Tibial nerve (tissue), 4 donors: ENCODE measurements at regions not wholly inside any gene's neighbourhood (a gene's known extent, or its start where the extent isn't known, plus 50 kb on each side); places are given as distances from the start of the nearest gene placed in this dataset.

Experiments used
- DNase-seq, 2 donors: peaks; one replicate each; pipeline ENCODE4 v3.0.0-alpha.2; 2019; ENCODE audit warnings: low spot score in 2 of 2
- H3K27ac ChIP-seq, 4 donors: fragments of 200-600 bp; sonication (generic) in 3 of 4; one replicate each; pipeline ENCODE4 v1.5.1; 2017 to 2019; ENCODE audit warnings: mild to moderate bottlenecking in 1 of 4
- H3K27me3 ChIP-seq, 2 donors: fragments of 200-600 bp; sonication (generic) in 1 of 2; one replicate each; pipeline versions ENCODE4 v1.5.1 to v1.6.0; 2017 to 2019
- H3K36me3 ChIP-seq, 3 donors: fragments of 200-600 bp; sonication (generic); one replicate each; pipeline ENCODE4 v1.5.1; 2018 to 2019
- H3K4me1 ChIP-seq, 4 donors: fragments of 200-600 bp; sonication (generic) in 3 of 4; one replicate each; pipeline ENCODE4 v1.5.1; 2017 to 2019
- H3K4me3 ChIP-seq, 4 donors: fragments of 200-600 bp; sonication (generic) in 3 of 4; one replicate each; pipeline ENCODE4 v1.5.1; 2017 to 2019; ENCODE audit warnings: mild to moderate bottlenecking in 1 of 4, moderate library complexity in 1 of 4
- H3K9me3 ChIP-seq, 4 donors: fragments of 200-600 bp; sonication (generic) in 3 of 4; one replicate each; pipeline ENCODE4 v1.5.1; 2017 to 2019
- CTCF ChIP-seq, 5 experiments: fragments of 200-600 bp in 3 of 5; fragments of 450-650 bp in 2 of 5; sonication (generic) in 3 of 5; IDR thresholded peaks; one replicate each; pipeline ENCODE4 v1.5.1; 2016 to 2019; ENCODE audit warnings: antibody characterized with exemption in 5 of 5, mild to moderate bottlenecking in 3 of 5, moderate library complexity in 2 of 5
- EP300 ChIP-seq, 2 donors: sonication (generic); formaldehyde crosslinking; IDR thresholded peaks; one replicate each; pipeline ENCODE4 v1.6.1; 2017; ENCODE audit warnings: antibody characterized with exemption in 2 of 2, mild to moderate bottlenecking in 1 of 2
- POLR2A ChIP-seq, 2 donors: fragments of 450-650 bp; IDR thresholded peaks; one replicate each; pipeline ENCODE4 v1.6.1; 2017; ENCODE audit warnings: antibody characterized with exemption in 2 of 2, mild to moderate bottlenecking in 2 of 2, moderate library complexity in 2 of 2
- WGBS, 2 donors: methylation state at CpG; one replicate each; pipeline ENCODE4 v1.1.5; 2018; 5-methylcytosine and 5-hydroxymethylcytosine counted together

- no peaks in the 10 kb centered on the region for H3K27me3 ChIP-seq
- H3K4me3 ChIP-seq = no peak overlapping the region
- no peak overlapping the region for H3K27ac ChIP-seq
- TF ChIP-seq EP300 (IDR thresholded peaks at IDR 0.05) = no peak
- no peak for TF ChIP-seq POLR2A (IDR thresholded peaks at IDR 0.05)
- no peak for TF ChIP-seq CTCF (IDR thresholded peaks at IDR 0.05)
- peaks cover 0 to 9% (median 0%) of the 10 kb centered on the region in 4 donors for H3K9me3 ChIP-seq
- no peaks in the 10 kb centered on the region for H3K4me1 ChIP-seq
- DNase-seq = no peak
- H3K36me3 ChIP-seq = no peaks in the 10 kb centered on the region
- 85 to 88% methylated on average over 2 of the region's 2 CpGs for WGBS, 2 donors
These were observed 67.5 kb downstream of the ATP6V1G3 start for GRCh38 chr1:198472997-198473396.

GRCh38 chr1:198472119-198472518, 68.4 kb downstream of the ATP6V1G3 start:
- Histone ChIP-seq H3K9me3 (peaks cover 0 to 9% (median 0%) of the 10 kb centered on the region in 4 donors), H3K27me3 (no peaks in the 10 kb centered on the region), H3K36me3 (no peaks in the 10 kb centered on the region), H3K27ac (no peak overlapping the region), H3K4me3 (no peak overlapping the region), H3K4me1 (no peaks in the 10 kb centered on the region)
- DNase-seq = no peak
- 67 to 100% methylated on average over 1 of the region's 1 CpG for WGBS, 2 donors
- no peak for TF ChIP-seq POLR2A (IDR thresholded peaks at IDR 0.05)
- TF ChIP-seq EP300 (IDR thresholded peaks at IDR 0.05) = no peak
- no peak for TF ChIP-seq CTCF (IDR thresholded peaks at IDR 0.05)

GRCh38 chr1:198467907-198468306, 72.6 kb downstream of the ATP6V1G3 start:
- Histone ChIP-seq H3K4me1 (no peaks in the 10 kb centered on the region), H3K36me3 (no peaks in the 10 kb centered on the region), H3K4me3 (no peak overlapping the region), H3K9me3 (no peaks in the 10 kb centered on the region), H3K27ac (no peak overlapping the region), H3K27me3 (no peaks in the 10 kb centered on the region)
- 81 to 85% methylated on average over 2 of the region's 2 CpGs for WGBS, 2 donors
- TF ChIP-seq POLR2A (IDR thresholded peaks at IDR 0.05) = no peak
- TF ChIP-seq CTCF (IDR thresholded peaks at IDR 0.05) = no peak
- no peak for TF ChIP-seq EP300 (IDR thresholded peaks at IDR 0.05)
- DNase-seq = no peak

- no peaks in the 10 kb centered on the region for H3K9me3 ChIP-seq
- H3K27me3 ChIP-seq = no peaks in the 10 kb centered on the region
- TF ChIP-seq EP300 (IDR thresholded peaks at IDR 0.05) (no peak), POLR2A (IDR thresholded peaks at IDR 0.05) (no peak), CTCF (IDR thresholded peaks at IDR 0.05) (no peak)
- DNase-seq = no peak
- WGBS, 2 donors = 68 to 72% methylated on average over 2 of the region's 2 CpGs
- no peak overlapping the region for H3K4me3 ChIP-seq
- H3K4me1 ChIP-seq = no peaks in the 10 kb centered on the region
- H3K36me3 ChIP-seq = no peaks in the 10 kb centered on the region
- H3K27ac ChIP-seq = no peak overlapping the region
These were observed 73.1 kb downstream of the ATP6V1G3 start for GRCh38 chr1:198467342-198467741.

- H3K4me3 ChIP-seq = no peak overlapping the region
- 38 to 41% methylated on average over 3 of the region's 3 CpGs for WGBS, 2 donors
- H3K9me3 ChIP-seq = no peaks in the 10 kb centered on the region
- H3K36me3 ChIP-seq = no peaks in the 10 kb centered on the region
- DNase-seq = no peak
- no peaks in the 10 kb centered on the region for H3K4me1 ChIP-seq
- H3K27ac ChIP-seq = no peak overlapping the region
- TF ChIP-seq POLR2A (IDR thresholded peaks at IDR 0.05) (no peak), EP300 (IDR thresholded peaks at IDR 0.05) (no peak), CTCF (IDR thresholded peaks at IDR 0.05) (peak; percentile 34 to 63 (median 55))
- no peaks in the 10 kb centered on the region for H3K27me3 ChIP-seq
These were observed 75.0 kb downstream of the ATP6V1G3 start for GRCh38 chr1:198465201-198466144.
